GM19395 (cell line): ENCODE measurements at regions not wholly inside any gene's neighbourhood (a gene's known extent, or its start where the extent isn't known, plus 50 kb on each side); places are given as distances from the start of the nearest gene placed in this dataset.

Experiments
- ATAC-seq: cut with Tn5 transposase; IDR thresholded peaks from one replicate; pipeline ENCODE4 v1.9.1; 2021; ENCODE audit warnings: mild to moderate bottlenecking, moderate library complexity; ENCODE audit not compliant: unreplicated experiment

GRCh38 chr16:85187886-85188285 lies 75.6 kb upstream of the CIBAR2 start:
- no peak for ATAC-seq

- no peak for ATAC-seq
Measured at GRCh38 chr16:85188822-85189672, 76.8 kb upstream of the CIBAR2 start.

- ATAC-seq: no peak
Measured at GRCh38 chr16:85190572-85190971, 78.3 kb upstream of the CIBAR2 start.

GRCh38 chr16:85191341-85191965 lies 79.2 kb upstream of the CIBAR2 start:
- ATAC-seq: no peak

- ATAC-seq: no peak
Measured at GRCh38 chr16:85192238-85193114, 80.2 kb upstream of the CIBAR2 start.

GRCh38 chr16:85193115-85193493 lies 80.8 kb upstream of the CIBAR2 start:
- ATAC-seq: no peak

- ATAC-seq: no peak
Measured at GRCh38 chr16:85193876-85194275, 81.6 kb upstream of the CIBAR2 start.

- no peak for ATAC-seq
Measured at GRCh38 chr16:85194307-85195270, 82.3 kb upstream of the CIBAR2 start.

GRCh38 chr16:85195271-85195647 lies 83.0 kb upstream of the CIBAR2 start:
- no peak for ATAC-seq

GRCh38 chr16:85195900-85196772 lies 83.9 kb upstream of the CIBAR2 start:
- no peak for ATAC-seq

- ATAC-seq: no peak
Measured at GRCh38 chr16:85196976-85197375, 84.7 kb upstream of the CIBAR2 start.

GRCh38 chr16:85197611-85198566 lies 85.6 kb upstream of the CIBAR2 start:
- ATAC-seq: no peak

- no peak for ATAC-seq
Measured at GRCh38 chr16:85199069-85199725, 86.9 kb upstream of the CIBAR2 start.

GRCh38 chr16:85199880-85200279 lies 87.6 kb upstream of the CIBAR2 start:
- no peak for ATAC-seq

- no peak for ATAC-seq
Measured at GRCh38 chr16:85200471-85201278, 88.4 kb upstream of the CIBAR2 start.

- ATAC-seq: no peak
Measured at GRCh38 chr16:85201574-85201973, 89.3 kb upstream of the CIBAR2 start.

- no peak for ATAC-seq
Measured at GRCh38 chr16:85202051-85202601, 89.9 kb upstream of the CIBAR2 start.
